H9 (cell line): ENCODE measurements at regions not wholly inside any gene's neighbourhood (a gene's known extent, or its start where the extent isn't known, plus 50 kb on each side); places are given as distances from the start of the nearest gene placed in this dataset.

Experiments used
- DNase-seq: peaks from one replicate; pipeline ENCODE4 v3.0.0-alpha.2; 2017
- H2AFZ ChIP-seq: one replicate; pipeline ENCODE4 v1.6.1; 2013; ENCODE audit warnings: mild to moderate bottlenecking, low read length, control low read depth, moderate library complexity
- H2AK5ac ChIP-seq: 2 replicates; pipeline ENCODE4 v1.6.1; 2013; ENCODE audit warnings: low read length, control low read depth, mixed read lengths; ENCODE audit not compliant: insufficient read length
- H2BK120ac ChIP-seq: one replicate; pipeline ENCODE4 v1.6.1; 2013; ENCODE audit warnings: low read depth, mild to moderate bottlenecking, low read length, control low read depth, inconsistent platforms; ENCODE audit not compliant: poor library complexity, severe bottlenecking
- H2BK12ac ChIP-seq: 2 replicates; pipeline ENCODE4 v1.6.1; 2013; ENCODE audit warnings: low read length, control low read depth, mixed read lengths, low read depth; ENCODE audit not compliant: insufficient read length
- H2BK15ac ChIP-seq: 2 replicates; pipeline ENCODE4 v1.6.1; 2013; ENCODE audit warnings: low read depth, low read length, control low read depth
- H2BK20ac ChIP-seq: one replicate; pipeline ENCODE4 v1.6.1; 2013; ENCODE audit warnings: low read depth, mild to moderate bottlenecking, low read length, control low read depth, inconsistent platforms; ENCODE audit not compliant: poor library complexity, severe bottlenecking
- H2BK5ac ChIP-seq: 2 replicates; pipeline ENCODE4 v1.6.1; 2013; ENCODE audit warnings: low read length, control low read depth, mixed read lengths; ENCODE audit not compliant: insufficient read length
- H3K14ac ChIP-seq: 2 replicates; pipeline ENCODE4 v1.6.1; 2013; ENCODE audit warnings: low read length, control low read depth; ENCODE audit not compliant: insufficient read depth
- H3K18ac ChIP-seq: 2 replicates; pipeline ENCODE4 v1.6.1; 2013; ENCODE audit warnings: low read depth, mild to moderate bottlenecking, mixed read lengths, low read length, control low read depth; ENCODE audit not compliant: insufficient read length
- H3K23ac ChIP-seq: 2 replicates; pipeline ENCODE4 v1.6.1; 2013; ENCODE audit warnings: low read length, control low read depth, mixed read lengths, low read depth; ENCODE audit not compliant: insufficient read length
- H3K23me2 ChIP-seq: 2 replicates; pipeline ENCODE4 v1.6.1; 2013; ENCODE audit warnings: low read depth, mild to moderate bottlenecking, mixed read lengths, low read length, control low read depth; ENCODE audit not compliant: insufficient read length, poor library complexity, severe bottlenecking
- H3K27ac ChIP-seq: 2 replicates; pipeline ENCODE4 v1.5.1; 2013; ENCODE audit warnings: low read length, control low read depth, mixed read lengths, low read depth; ENCODE audit not compliant: insufficient read length
- H3K27me3 ChIP-seq: 2 replicates; pipeline ENCODE4 v1.6.1; 2013; ENCODE audit warnings: low read length, control low read depth, inconsistent platforms; ENCODE audit not compliant: insufficient read depth
- H3K4ac ChIP-seq: 2 replicates; pipeline ENCODE4 v1.6.1; 2013; ENCODE audit warnings: low read depth, mild to moderate bottlenecking, control low read depth, inconsistent platforms, low read length, moderate library complexity
- H3K4me1 ChIP-seq: 2 replicates; pipeline ENCODE4 v1.6.1; 2013; ENCODE audit warnings: low read length, control low read depth, inconsistent platforms; ENCODE audit not compliant: insufficient read depth
- H3K4me2 ChIP-seq: 2 replicates; pipeline ENCODE4 v1.6.1; 2013; ENCODE audit warnings: low read length, control low read depth, mixed read lengths; ENCODE audit not compliant: insufficient read length, insufficient read depth
- H3K56ac ChIP-seq: 2 replicates; pipeline ENCODE4 v1.6.1; 2013; ENCODE audit warnings: low read depth, mild to moderate bottlenecking, mixed read lengths, low read length, control low read depth; ENCODE audit not compliant: insufficient read length
- H3K79me1 ChIP-seq: 2 replicates; pipeline ENCODE4 v1.6.1; 2013; ENCODE audit warnings: low read depth, mild to moderate bottlenecking, moderate library complexity, low read length, control low read depth, inconsistent platforms; ENCODE audit not compliant: insufficient read depth, poor library complexity, severe bottlenecking
- H3K79me2 ChIP-seq: 2 replicates; pipeline ENCODE4 v1.6.1; 2013; ENCODE audit warnings: low read length, control low read depth, inconsistent platforms; ENCODE audit not compliant: insufficient read depth
- H3K9ac ChIP-seq: 2 replicates; pipeline ENCODE4 v1.6.1; 2013; ENCODE audit warnings: low read length, control low read depth, mixed read lengths; ENCODE audit not compliant: insufficient read length; ENCODE audit errors: extremely low read depth
- H3K9me3 ChIP-seq: one replicate; pipeline ENCODE4 v1.6.1; 2013; ENCODE audit warnings: low read depth, low read length, inconsistent platforms; ENCODE audit not compliant: control insufficient read depth
- H3T11ph ChIP-seq: one replicate; pipeline ENCODE4 v1.6.1; 2013; ENCODE audit warnings: mild to moderate bottlenecking, low read length, control low read depth, inconsistent platforms
- H4K20me1 ChIP-seq: one replicate; pipeline ENCODE4 v1.6.1; 2013; ENCODE audit not compliant: control insufficient read depth, insufficient read length, insufficient read depth
- H4K5ac ChIP-seq: 2 replicates; pipeline ENCODE4 v1.6.1; 2013; ENCODE audit warnings: low read depth, mild to moderate bottlenecking, mixed read lengths, low read length, control low read depth; ENCODE audit not compliant: insufficient read length
- H4K8ac ChIP-seq: replicated peaks from 2 replicates; pipeline ENCODE4 v1.6.1; 2013; ENCODE audit warnings: low read length, control low read depth, mixed read lengths, low read depth; ENCODE audit not compliant: insufficient read length
- H4K91ac ChIP-seq: 2 replicates; pipeline ENCODE4 v1.6.1; 2013; ENCODE audit warnings: low read depth, mild to moderate bottlenecking, moderate library complexity, mixed read lengths, low read length, control low read depth; ENCODE audit not compliant: insufficient read length
- H3K27ac Mint-ChIP-seq, 3 experiments: 2 replicates in 2 of 3; 3 replicates in 1 of 3; pipeline ENCODE4 v1.8.0; 2020 to 2021; ENCODE audit warnings: mixed read lengths in 3 of 3, mild to moderate bottlenecking in 1 of 3, moderate library complexity in 1 of 3
- H3K27me3 Mint-ChIP-seq: 2 replicates; pipeline ENCODE4 v1.8.0; 2021; ENCODE audit warnings: low read depth, mild to moderate bottlenecking, moderate library complexity, mixed read lengths
- H3K36me3 Mint-ChIP-seq, 3 experiments: 2 replicates in 2 of 3; 3 replicates in 1 of 3; pipeline ENCODE4 v1.8.0; 2020 to 2021; ENCODE audit warnings: low read depth in 3 of 3, mixed read lengths in 3 of 3; ENCODE audit not compliant: insufficient read depth in 1 of 3
- H3K4me1 Mint-ChIP-seq, 2 experiments: 2 replicates each; pipeline ENCODE4 v1.8.0; 2020; ENCODE audit warnings: mixed read lengths in 2 of 2
- H3K4me3 Mint-ChIP-seq, 2 experiments: 2 replicates in 1 of 2; 3 replicates in 1 of 2; pipeline ENCODE4 v1.8.0; 2020 to 2021; ENCODE audit warnings: mild to moderate bottlenecking in 2 of 2, mixed read lengths in 2 of 2, moderate library complexity in 1 of 2
- H3K9me3 Mint-ChIP-seq, 2 experiments: 2 replicates in 1 of 2; 3 replicates in 1 of 2; pipeline ENCODE4 v1.8.0; 2020; ENCODE audit warnings: mild to moderate bottlenecking in 2 of 2, mixed read lengths in 2 of 2, moderate library complexity in 1 of 2
- CTCF ChIP-seq: fragments of 200-600 bp; sonication (generic); conservative IDR thresholded peaks from 3 replicates; pipeline ENCODE4 v1.8.0; 2021; ENCODE audit warnings: antibody characterized with exemption, mild to moderate bottlenecking
- WGBS: extraction: QIAGEN DNeasy Blood & Tissue Kit; methylation state at CpG from one replicate; pipeline ENCODE4 v1.1.7; 2013; ENCODE audit warnings: missing lambda C conversion rate, low lambda C conversion rate, mixed read lengths; ENCODE audit not compliant: insufficient read length; ENCODE audit errors: extremely low coverage; 5-methylcytosine and 5-hydroxymethylcytosine counted together

GRCh38 chr7:117995850-117996650 lies 122.8 kb upstream of the CTTNBP2 start:
- Histone ChIP-seq H3K14ac (no peak overlapping the region), H2BK120ac (no peak overlapping the region), H2AFZ (no peak overlapping the region), H3K23ac (no peak overlapping the region), H3K4me1 (no peaks in the 10 kb centered on the region), H3K9me3 (no peaks in the 10 kb centered on the region), H3K9ac (no peak overlapping the region), H3K4ac (no peak overlapping the region), H3K18ac (no peak overlapping the region), H2BK12ac (no peak overlapping the region), H3K27ac (no peak overlapping the region), H3K56ac (no peak overlapping the region), H2BK20ac (no peak overlapping the region), H2AK5ac (no peak overlapping the region), H4K5ac (no peak overlapping the region), H4K91ac (no peak overlapping the region), H3K27me3 (no peaks in the 10 kb centered on the region), H2BK15ac (no peak overlapping the region), H3K4me2 (no peak overlapping the region), H3T11ph (no peak overlapping the region), H4K8ac (no peak overlapping the region), H3K79me2 (no peaks in the 10 kb centered on the region), H3K79me1 (no peaks in the 10 kb centered on the region), H4K20me1 (no peaks in the 10 kb centered on the region), H2BK5ac (no peak overlapping the region), H3K23me2 (no peaks in the 10 kb centered on the region)
- peaks cover 0 to 6% (median 1%) of the 10 kb centered on the region in 3 experiments; a peak in 2 of 7 replicates for H3K36me3 Mint-ChIP-seq
- no CpG with 5 or more reads among the region's 8 CpGs for WGBS
- no peak for DNase-seq
- H3K4me3 Mint-ChIP-seq = no peak overlapping the region
- no peaks in the 10 kb centered on the region for H3K27me3 Mint-ChIP-seq
- TF ChIP-seq CTCF = no peak
- H3K27ac Mint-ChIP-seq = 0 out of 7 replicates have a peak overlapping the region, but pooled peaks of 1 of the 3 experiments have one; percentile 27
- no peaks in the 10 kb centered on the region for H3K9me3 Mint-ChIP-seq
- H3K4me1 Mint-ChIP-seq = peaks cover 16 to 17% of the 10 kb centered on the region in 2 experiments
